RWPE1 (cell line): ENCODE measurements at regions not wholly inside any gene's neighbourhood (a gene's known extent, or its start where the extent isn't known, plus 50 kb on each side); places are given as distances from the start of the nearest gene placed in this dataset.
A peak's percentile ranks its signal among the peaks of the same experiment; 100 is the strongest.

Experiments
- CTCF ChIA-PET: fragments of 350-600 bp; sonication (Branson Sonifier 250); formaldehyde crosslinking; extraction: SDS; loops from one replicate; lab custom pipeline; 2021; lab: Yijun Ruan, JAX
- POLR2A ChIA-PET: fragments of 400-600 bp; formaldehyde crosslinking; extraction: SDS; loops from one replicate; lab custom pipeline; 2020; ENCODE audit warnings: antibody characterized with exemption; ENCODE audit not compliant: low non-redundant PET; lab: Yijun Ruan, JAX
- DNase-seq: peaks from one replicate; pipeline ENCODE4 v3.0.0; 2012; ENCODE audit warnings: low spot score
- H3K27ac ChIP-seq: fragments of 450-650 bp; 2 replicates; pipeline ENCODE4 v1.5.1; 2017
- TF ChIP-seq, protein P1 (sequence below): fragments of 450-650 bp; conservative IDR thresholded peaks from 2 replicates; pipeline ENCODE4 v1.5.1; 2017; ENCODE audit warnings: low read depth, mild to moderate bottlenecking

DNA sequence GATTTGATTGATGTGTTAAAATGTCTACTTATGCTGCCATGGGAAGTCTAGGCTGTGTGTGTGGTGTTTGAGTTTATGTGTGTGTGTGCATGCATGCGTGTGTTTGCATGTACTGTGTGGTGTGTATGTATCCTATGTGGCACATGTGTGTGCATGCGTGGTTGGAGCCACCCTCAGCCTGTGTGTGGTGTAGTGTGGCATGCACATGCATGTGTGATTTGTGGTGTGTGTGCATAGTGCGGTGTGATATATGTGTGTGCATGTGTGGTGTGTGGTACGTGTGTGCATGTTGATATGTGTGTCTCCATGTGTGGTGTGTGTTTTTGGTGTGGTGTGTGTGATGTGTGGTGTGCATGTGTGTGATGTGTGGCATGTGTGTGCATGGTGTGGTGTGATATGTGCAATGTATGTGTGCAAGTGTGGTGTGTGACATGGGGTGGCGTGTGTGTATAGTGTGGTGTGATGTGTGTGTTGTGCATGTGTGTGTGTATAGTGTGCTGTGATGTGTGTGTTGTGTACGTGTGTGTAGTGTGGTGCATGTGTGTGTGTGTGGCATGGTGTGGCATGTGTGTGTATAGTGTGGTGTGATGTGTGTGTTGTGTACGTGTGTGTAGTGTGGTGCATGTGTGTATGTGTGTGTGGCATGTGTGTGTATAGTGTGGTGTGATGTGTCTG, 66.6 kb upstream of the HDAC4 start:
- DNase-seq, result no peak
- CTCF ChIA-PET, result interaction anchor here (0.7 kb wide), 1 partner anchor 329 kb away, joined by 10 read pairs; no protein-coding TSS in a partner anchor
- no peak overlapping the region for H3K27ac ChIP-seq
- TF ChIP-seq, protein P1, sequence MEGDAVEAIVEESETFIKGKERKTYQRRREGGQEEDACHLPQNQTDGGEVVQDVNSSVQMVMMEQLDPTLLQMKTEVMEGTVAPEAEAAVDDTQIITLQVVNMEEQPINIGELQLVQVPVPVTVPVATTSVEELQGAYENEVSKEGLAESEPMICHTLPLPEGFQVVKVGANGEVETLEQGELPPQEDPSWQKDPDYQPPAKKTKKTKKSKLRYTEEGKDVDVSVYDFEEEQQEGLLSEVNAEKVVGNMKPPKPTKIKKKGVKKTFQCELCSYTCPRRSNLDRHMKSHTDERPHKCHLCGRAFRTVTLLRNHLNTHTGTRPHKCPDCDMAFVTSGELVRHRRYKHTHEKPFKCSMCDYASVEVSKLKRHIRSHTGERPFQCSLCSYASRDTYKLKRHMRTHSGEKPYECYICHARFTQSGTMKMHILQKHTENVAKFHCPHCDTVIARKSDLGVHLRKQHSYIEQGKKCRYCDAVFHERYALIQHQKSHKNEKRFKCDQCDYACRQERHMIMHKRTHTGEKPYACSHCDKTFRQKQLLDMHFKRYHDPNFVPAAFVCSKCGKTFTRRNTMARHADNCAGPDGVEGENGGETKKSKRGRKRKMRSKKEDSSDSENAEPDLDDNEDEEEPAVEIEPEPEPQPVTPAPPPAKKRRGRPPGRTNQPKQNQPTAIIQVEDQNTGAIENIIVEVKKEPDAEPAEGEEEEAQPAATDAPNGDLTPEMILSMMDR, result no peak
- POLR2A ChIA-PET, result no interaction called here

- ChIA-PET CTCF (interaction anchor here (0.7 kb wide), 1 partner anchor 328 kb away, joined by 10 read pairs; no protein-coding TSS in a partner anchor), POLR2A (no interaction called here)
- no peak for DNase-seq
- TF ChIP-seq, protein P1, result no peak
- H3K27ac ChIP-seq, result no peak overlapping the region; the same call in 1 of the 2 replicates
These were observed 66.0 kb upstream of the HDAC4 start for GRCh38 chr2:239466755-239467271.

- POLR2A ChIA-PET, result no interaction called here
- no peak for DNase-seq
- H3K27ac ChIP-seq, result peak overlapping the region; percentile 80
- TF ChIP-seq, protein P1, result no peak
- CTCF ChIA-PET, result interaction anchor here (0.7 kb wide), 1 partner anchor 327 kb away, joined by 10 read pairs; no protein-coding TSS in a partner anchor
These were observed 65.4 kb upstream of the HDAC4 start for GRCh38 chr2:239466061-239466754.

- peak; percentile 96 for DNase-seq
- peak overlapping the region; percentile 80 for H3K27ac ChIP-seq
- CTCF ChIA-PET, result no interaction called here
- POLR2A ChIA-PET, result no interaction called here
- TF ChIP-seq, protein P1, result no peak
These were observed 64.5 kb upstream of the HDAC4 start for GRCh38 chr2:239465017-239466001.

DNA sequence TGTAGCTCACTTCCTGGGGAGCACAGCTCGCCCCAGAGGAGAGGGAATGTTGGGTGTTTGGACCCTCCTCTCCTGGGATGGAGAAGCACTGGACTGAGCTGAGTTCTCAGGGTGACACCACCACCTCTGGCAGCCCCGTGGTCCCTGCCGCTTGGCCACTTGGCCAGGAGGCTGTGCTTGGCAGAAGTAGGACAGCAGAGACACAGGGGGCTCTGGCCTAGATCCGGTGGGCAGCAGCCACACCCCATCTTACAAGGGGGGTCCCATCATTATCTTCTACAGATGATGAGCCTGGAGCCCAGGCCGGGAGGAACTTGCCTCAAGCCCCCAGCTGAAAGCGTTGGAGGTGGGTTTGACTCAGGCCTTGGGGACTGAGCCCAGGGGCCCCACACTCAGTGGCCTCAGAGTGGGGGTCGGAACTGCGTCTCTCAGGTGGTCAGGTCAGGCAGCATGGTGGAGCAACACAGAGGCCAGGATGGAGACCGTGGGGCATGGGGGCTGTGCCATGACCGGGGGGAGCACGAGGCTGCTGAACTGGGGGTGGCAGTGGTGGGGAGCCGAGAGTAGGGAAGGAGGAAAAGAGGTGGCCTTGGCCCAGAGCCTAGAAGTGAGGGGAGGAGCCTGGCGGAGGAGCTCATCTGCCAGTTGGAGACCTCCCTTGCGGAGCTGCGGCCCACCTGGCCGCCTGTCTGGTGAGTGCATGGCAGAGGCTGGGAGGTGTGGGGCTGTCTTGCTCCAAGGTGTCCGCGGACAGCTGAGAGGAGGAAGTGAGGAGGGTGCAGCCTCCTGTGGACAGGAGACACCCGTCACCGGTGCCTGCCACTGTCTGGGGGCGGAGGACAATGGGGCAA, 63.6 kb upstream of the HDAC4 start:
- TF ChIP-seq, protein P1, result no peak
- ChIA-PET POLR2A (no interaction called here), CTCF (interaction anchor here (0.6 to 0.7 kb wide), 3 partner anchors 196 to 568 kb away, joined by 3 to 4 read pairs (median 3); no protein-coding TSS in a partner anchor)
- H3K27ac ChIP-seq, result peak overlapping the region; percentile 80
- DNase-seq, result no peak
